HG02798 (cell line): ENCODE measurements at regions not wholly inside any gene's neighbourhood (a gene's known extent, or its start where the extent isn't known, plus 50 kb on each side); places are given as distances from the start of the nearest gene placed in this dataset.

ENCODE experiments used
- ATAC-seq: cut with Tn5 transposase; IDR thresholded peaks from one replicate; pipeline ENCODE4 v1.9.1; 2021; ENCODE audit warnings: mild to moderate bottlenecking; ENCODE audit not compliant: unreplicated experiment, poor library complexity

DNA sequence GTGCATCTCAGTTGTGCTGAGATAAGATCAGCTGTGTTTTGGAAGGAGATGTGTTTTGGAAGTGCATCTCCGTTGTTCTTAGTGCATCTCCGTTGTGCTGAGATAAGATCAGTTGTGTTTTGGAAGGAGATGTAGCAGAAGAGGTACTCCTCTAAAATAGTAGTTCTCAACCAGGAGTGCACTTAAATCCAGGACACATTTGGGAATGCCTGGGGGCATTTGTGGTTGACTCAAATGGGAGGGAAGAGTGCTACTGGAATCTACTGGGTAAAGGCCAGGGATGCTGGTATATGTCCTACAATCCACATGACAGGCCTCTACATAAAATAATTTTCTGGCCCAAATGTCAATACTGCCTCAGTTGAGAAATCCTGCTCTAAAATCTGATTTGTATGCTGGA lies 70.8 kb upstream of the CHRDL1 start:
- no peak for ATAC-seq

DNA sequence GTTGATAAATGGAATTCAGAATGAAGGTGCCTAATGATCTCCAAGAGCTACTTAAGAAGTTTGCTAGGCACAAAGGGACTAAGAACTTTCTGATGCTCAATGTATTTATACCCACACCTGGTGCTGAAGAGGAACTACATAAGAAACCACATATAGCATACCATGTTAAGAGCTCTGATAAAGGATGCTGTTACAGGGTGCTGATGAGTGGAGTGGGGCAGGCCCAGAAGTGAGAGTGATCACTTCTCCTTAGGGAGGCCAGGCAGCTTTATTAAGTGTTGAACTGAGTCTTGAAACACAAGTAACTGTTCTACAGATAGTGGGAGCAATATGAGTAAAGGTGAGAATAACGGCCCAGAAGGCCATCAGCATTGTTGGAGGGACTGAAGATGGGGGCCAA lies 68.3 kb upstream of the CHRDL1 start:
- no peak for ATAC-seq

DNA sequence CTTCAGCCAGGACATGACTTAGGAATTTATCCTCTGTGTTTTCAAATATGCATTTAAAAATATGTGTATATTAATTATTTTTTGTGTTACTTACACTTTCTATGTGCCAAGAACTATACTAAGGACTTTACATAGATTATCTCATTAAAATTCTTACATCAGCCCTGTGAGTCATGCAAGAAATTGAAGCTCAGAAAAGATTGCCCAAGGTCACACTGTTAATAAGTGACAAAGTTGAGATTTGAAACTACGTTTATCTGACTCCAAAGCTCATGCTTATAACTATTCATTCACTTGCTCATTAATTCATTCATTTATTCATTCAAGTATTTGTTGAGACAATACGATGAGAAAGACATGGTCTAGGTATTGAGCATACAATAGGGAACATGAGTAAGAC lies 62.9 kb upstream of the CHRDL1 start:
- ATAC-seq = no peak

DNA sequence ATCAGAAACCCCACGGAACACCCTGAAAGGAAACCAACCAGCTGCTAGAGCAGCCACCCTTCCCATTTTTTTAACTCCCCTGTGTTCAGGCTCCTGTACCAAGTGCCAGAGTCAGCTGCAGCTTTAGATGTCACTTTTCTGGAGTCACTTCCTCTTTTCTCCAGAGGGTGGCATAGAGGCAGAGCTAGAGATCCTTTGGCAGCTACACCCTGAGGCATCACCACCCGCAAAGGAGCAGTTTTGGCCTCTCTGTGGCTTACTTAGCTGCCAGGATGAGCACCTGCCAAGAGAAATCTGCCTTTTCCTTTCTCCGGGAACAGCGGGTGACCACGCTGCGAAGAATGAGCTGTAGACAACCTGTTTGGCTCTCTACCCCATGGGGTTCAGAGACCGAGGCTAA lies 58.0 kb upstream of the CHRDL1 start:
- ATAC-seq = peak; percentile 53

DNA sequence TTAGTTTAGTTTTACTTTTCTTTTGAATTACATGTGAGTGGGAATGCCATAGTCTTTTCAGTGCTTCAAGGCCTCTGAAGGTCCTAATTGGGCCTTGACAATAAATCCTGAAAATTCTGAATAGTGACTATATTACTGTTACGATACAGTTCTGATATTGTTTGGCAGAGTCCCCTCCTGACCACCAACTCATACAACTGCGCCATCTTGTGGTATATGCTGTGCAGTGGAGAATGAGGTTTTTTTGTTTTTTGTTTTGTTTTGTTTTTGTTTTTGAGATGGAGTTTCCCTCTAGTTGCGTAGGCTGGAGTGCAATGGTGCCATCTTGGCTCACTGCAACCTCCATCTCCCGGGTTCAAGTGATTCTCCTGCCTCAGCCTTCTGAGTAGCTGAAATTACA lies 56.6 kb upstream of the CHRDL1 start:
- ATAC-seq = peak; percentile 39

DNA sequence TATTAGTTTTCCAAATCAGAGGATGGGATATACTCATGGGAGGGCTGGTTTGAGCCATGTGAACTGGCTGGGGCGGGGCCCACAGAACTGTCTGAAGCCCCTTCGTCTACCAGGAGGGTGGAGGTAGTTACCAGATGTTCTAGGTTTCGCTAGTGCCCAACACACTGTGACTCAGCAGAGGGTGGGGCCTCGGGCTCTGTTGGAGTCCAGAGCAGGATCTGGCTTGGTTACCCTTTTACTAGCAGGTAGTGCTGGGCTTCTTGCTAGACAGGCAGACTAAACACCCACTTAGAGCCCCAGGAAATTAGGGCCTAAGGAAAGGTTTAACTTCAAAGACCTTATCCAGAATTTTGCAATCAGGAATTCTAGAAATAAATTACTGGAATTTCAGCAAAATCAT lies 56.2 kb upstream of the CHRDL1 start:
- peak; percentile 48 for ATAC-seq

DNA sequence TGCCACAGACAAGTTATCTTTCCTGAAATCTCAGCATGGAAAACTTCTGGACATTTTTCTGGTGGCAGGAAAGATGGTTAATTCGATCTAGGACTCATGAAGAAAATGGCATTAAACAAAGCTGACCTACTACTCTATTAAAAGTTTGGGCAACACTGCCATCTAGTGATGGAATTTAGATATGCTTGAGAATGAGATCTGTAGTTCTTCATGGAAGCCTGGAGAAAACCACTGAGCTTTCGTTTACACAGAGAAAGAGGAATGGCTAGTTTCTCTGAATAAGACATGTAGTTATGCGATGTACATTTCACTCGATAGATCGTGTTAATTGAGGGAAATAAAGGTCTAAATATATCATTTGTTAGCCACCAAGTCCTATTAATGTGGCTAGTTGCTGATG lies 51.7 kb upstream of the CHRDL1 start:
- ATAC-seq = peak; percentile 72

DNA sequence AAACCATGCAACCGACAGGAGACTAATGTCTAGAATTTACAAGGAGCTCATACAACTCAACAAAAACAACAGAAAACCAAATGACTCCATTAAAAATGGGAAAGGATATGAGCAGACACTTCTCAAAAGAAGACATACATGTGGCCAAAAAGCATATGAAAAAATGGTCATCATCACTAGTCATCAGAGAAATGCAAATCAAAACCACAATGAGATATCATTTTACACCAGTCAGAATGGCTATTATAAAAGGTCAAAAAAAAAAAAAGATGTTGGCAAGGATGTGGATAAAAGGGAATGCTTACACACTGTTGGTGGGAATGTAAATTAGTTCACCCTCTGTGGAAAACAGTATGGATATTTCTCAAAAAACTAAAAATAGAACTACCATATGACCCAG lies 50.5 kb upstream of the CHRDL1 start:
- no peak for ATAC-seq
